ENCODE measurements at regions not wholly inside any gene's neighbourhood (a gene's known extent, or its start where the extent isn't known, plus 50 kb on each side); places are given as distances from the start of the nearest gene placed in this dataset.

GRCh38 chr5:125175348-125176004, 429.0 kb upstream of the ZNF608 start:
- DNase-seq: no peak
- H3K9me2 ChIP-seq (replicated peaks; ENCODE audit: insufficient read depth, low read length): no peaks in the 10 kb centered on the region

GRCh38 chr5:125176005-125176390, 429.6 kb upstream of the ZNF608 start:
- Histone ChIP-seq H3K4me3 (ENCODE audit: low read length) (no peak overlapping the region), H4K20me1 (ENCODE audit: insufficient read depth, low read depth, low read length) (no peaks in the 10 kb centered on the region), H3K27me3 (ENCODE audit: low read length) (no peaks in the 10 kb centered on the region; the same call in 1 of the 2 replicates), H3K36me3 (ENCODE audit: insufficient read depth, low read length) (no peaks in the 10 kb centered on the region), H3K9me3 (ENCODE audit: low read length) (no peaks in the 10 kb centered on the region; the same call in 1 of the 2 replicates), H3K9me2 (replicated peaks; ENCODE audit: insufficient read depth, low read length) (no peaks in the 10 kb centered on the region), H3K27ac (ENCODE audit: low read length) (no peak overlapping the region), H3K4me2 (ENCODE audit: low read depth, low read length, poor library complexity, severe bottlenecking) (no peak overlapping the region), H3K9ac (ENCODE audit: low read length) (no peak overlapping the region), H2AFZ (ENCODE audit: low read length) (no peak overlapping the region), H3K79me2 (ENCODE audit: low read length) (no peaks in the 10 kb centered on the region), H3K4me1 (ENCODE audit: low read length) (no peaks in the 10 kb centered on the region)
- no peak for DNase-seq

More at GRCh38 chr5:125175348-125176004, 429.0 kb upstream of the ZNF608 start:
- no peak overlapping the region for H3K4me3 ChIP-seq (ENCODE audit: low read length)
- no peak overlapping the region for H3K27ac ChIP-seq (ENCODE audit: low read length)
- H3K9me3 ChIP-seq (ENCODE audit: low read length): no peaks in the 10 kb centered on the region; the same call in 1 of the 2 replicates
- H3K27me3 ChIP-seq (ENCODE audit: low read length): no peaks in the 10 kb centered on the region; the same call in 1 of the 2 replicates
- H2AFZ ChIP-seq (ENCODE audit: low read length): no peak overlapping the region
- no peaks in the 10 kb centered on the region for H4K20me1 ChIP-seq (ENCODE audit: insufficient read depth, low read depth, low read length)
- no peak overlapping the region for H3K9ac ChIP-seq (ENCODE audit: low read length)
- no peak overlapping the region for H3K4me2 ChIP-seq (ENCODE audit: low read depth, low read length, poor library complexity, severe bottlenecking)
- no peaks in the 10 kb centered on the region for H3K36me3 ChIP-seq (ENCODE audit: insufficient read depth, low read length)
- H3K79me2 ChIP-seq (ENCODE audit: low read length): no peaks in the 10 kb centered on the region
- H3K4me1 ChIP-seq (ENCODE audit: low read length): no peaks in the 10 kb centered on the region

- DNase-seq: no peak
- Histone ChIP-seq H3K4me3 (ENCODE audit: low read length) (no peak overlapping the region), H3K9me3 (ENCODE audit: low read length) (no peaks in the 10 kb centered on the region; the same call in 1 of the 2 replicates), H3K79me2 (ENCODE audit: low read length) (no peaks in the 10 kb centered on the region), H3K4me1 (ENCODE audit: low read length) (no peaks in the 10 kb centered on the region), H3K27me3 (ENCODE audit: low read length) (no peaks in the 10 kb centered on the region), H2AFZ (ENCODE audit: low read length) (no peak overlapping the region), H3K36me3 (ENCODE audit: insufficient read depth, low read length) (no peaks in the 10 kb centered on the region), H3K27ac (ENCODE audit: low read length) (no peak overlapping the region), H3K9me2 (replicated peaks; ENCODE audit: insufficient read depth, low read length) (no peaks in the 10 kb centered on the region), H3K4me2 (ENCODE audit: low read depth, low read length, poor library complexity, severe bottlenecking) (no peak overlapping the region), H3K9ac (ENCODE audit: low read length) (no peak overlapping the region), H4K20me1 (ENCODE audit: insufficient read depth, low read depth, low read length) (no peaks in the 10 kb centered on the region)
Measured at GRCh38 chr5:125177340-125177739, 430.9 kb upstream of the ZNF608 start.

- H3K79me2 ChIP-seq (ENCODE audit: low read length): no peaks in the 10 kb centered on the region
- no peak overlapping the region for H3K27ac ChIP-seq (ENCODE audit: low read length)
- no peaks in the 10 kb centered on the region for H3K4me1 ChIP-seq (ENCODE audit: low read length)
- H3K9me2 ChIP-seq (replicated peaks; ENCODE audit: insufficient read depth, low read length): no peaks in the 10 kb centered on the region
- no peaks in the 10 kb centered on the region for H3K36me3 ChIP-seq (ENCODE audit: insufficient read depth, low read length)
- no peaks in the 10 kb centered on the region; the same call in 1 of the 2 replicates for H3K9me3 ChIP-seq (ENCODE audit: low read length)
- no peak overlapping the region for H3K9ac ChIP-seq (ENCODE audit: low read length)
- H2AFZ ChIP-seq (ENCODE audit: low read length): no peak overlapping the region
- no peak overlapping the region for H3K4me3 ChIP-seq (ENCODE audit: low read length)
- DNase-seq: no peak
- H3K27me3 ChIP-seq (ENCODE audit: low read length): no peaks in the 10 kb centered on the region
- no peak overlapping the region for H3K4me2 ChIP-seq (ENCODE audit: low read depth, low read length, poor library complexity, severe bottlenecking)
- H4K20me1 ChIP-seq (ENCODE audit: insufficient read depth, low read depth, low read length): no peaks in the 10 kb centered on the region
Measured at GRCh38 chr5:125179612-125180011, 433.2 kb upstream of the ZNF608 start.

- Histone ChIP-seq H3K4me1 (ENCODE audit: low read length) (no peaks in the 10 kb centered on the region), H3K27me3 (ENCODE audit: low read length) (no peaks in the 10 kb centered on the region), H4K20me1 (ENCODE audit: insufficient read depth, low read depth, low read length) (no peaks in the 10 kb centered on the region), H3K27ac (ENCODE audit: low read length) (no peak overlapping the region), H3K4me3 (ENCODE audit: low read length) (no peak overlapping the region), H3K9ac (ENCODE audit: low read length) (no peak overlapping the region), H3K79me2 (ENCODE audit: low read length) (no peaks in the 10 kb centered on the region), H3K9me3 (ENCODE audit: low read length) (no peaks in the 10 kb centered on the region; the same call in 1 of the 2 replicates), H3K4me2 (ENCODE audit: low read depth, low read length, poor library complexity, severe bottlenecking) (no peak overlapping the region), H2AFZ (ENCODE audit: low read length) (no peak overlapping the region), H3K36me3 (ENCODE audit: insufficient read depth, low read length) (no peaks in the 10 kb centered on the region), H3K9me2 (replicated peaks; ENCODE audit: insufficient read depth, low read length) (no peaks in the 10 kb centered on the region)
- DNase-seq: no peak
Measured at GRCh38 chr5:125180231-125180829, 433.9 kb upstream of the ZNF608 start.

- no peak overlapping the region for H3K4me3 ChIP-seq (ENCODE audit: low read length)
- H3K27me3 ChIP-seq (ENCODE audit: low read length): no peaks in the 10 kb centered on the region
- no peaks in the 10 kb centered on the region for H3K79me2 ChIP-seq (ENCODE audit: low read length)
- no peaks in the 10 kb centered on the region for H3K9me2 ChIP-seq (replicated peaks; ENCODE audit: insufficient read depth, low read length)
- no peak overlapping the region for H3K9ac ChIP-seq (ENCODE audit: low read length)
- H3K27ac ChIP-seq (ENCODE audit: low read length): no peak overlapping the region
- DNase-seq: no peak
- H3K9me3 ChIP-seq (ENCODE audit: low read length): no peaks in the 10 kb centered on the region; the same call in 1 of the 2 replicates
- H4K20me1 ChIP-seq (ENCODE audit: insufficient read depth, low read depth, low read length): no peaks in the 10 kb centered on the region
- no peaks in the 10 kb centered on the region for H3K4me1 ChIP-seq (ENCODE audit: low read length)
- no peak overlapping the region for H2AFZ ChIP-seq (ENCODE audit: low read length)
- H3K4me2 ChIP-seq (ENCODE audit: low read depth, low read length, poor library complexity, severe bottlenecking): no peak overlapping the region
- H3K36me3 ChIP-seq (ENCODE audit: insufficient read depth, low read length): no peaks in the 10 kb centered on the region
Measured at GRCh38 chr5:125181159-125181558, 434.7 kb upstream of the ZNF608 start.

GRCh38 chr5:125181955-125182354, 435.5 kb upstream of the ZNF608 start:
- Histone ChIP-seq H3K4me2 (ENCODE audit: low read depth, low read length, poor library complexity, severe bottlenecking) (no peak overlapping the region), H2AFZ (ENCODE audit: low read length) (no peak overlapping the region), H3K9me3 (ENCODE audit: low read length) (no peaks in the 10 kb centered on the region; the same call in 1 of the 2 replicates), H3K79me2 (ENCODE audit: low read length) (no peaks in the 10 kb centered on the region), H3K9ac (ENCODE audit: low read length) (no peak overlapping the region), H4K20me1 (ENCODE audit: insufficient read depth, low read depth, low read length) (no peaks in the 10 kb centered on the region), H3K36me3 (ENCODE audit: insufficient read depth, low read length) (no peaks in the 10 kb centered on the region), H3K27me3 (ENCODE audit: low read length) (no peaks in the 10 kb centered on the region), H3K4me1 (ENCODE audit: low read length) (no peaks in the 10 kb centered on the region), H3K27ac (ENCODE audit: low read length) (no peak overlapping the region), H3K9me2 (replicated peaks; ENCODE audit: insufficient read depth, low read length) (no peaks in the 10 kb centered on the region), H3K4me3 (ENCODE audit: low read length) (no peak overlapping the region)
- DNase-seq: no peak

GRCh38 chr5:125185740-125186139, 439.3 kb upstream of the ZNF608 start:
- Histone ChIP-seq H3K27me3 (ENCODE audit: low read length) (no peaks in the 10 kb centered on the region), H3K9me2 (replicated peaks; ENCODE audit: insufficient read depth, low read length) (no peaks in the 10 kb centered on the region), H3K79me2 (ENCODE audit: low read length) (no peaks in the 10 kb centered on the region), H3K4me3 (ENCODE audit: low read length) (no peak overlapping the region), H3K36me3 (ENCODE audit: insufficient read depth, low read length) (no peaks in the 10 kb centered on the region), H3K4me1 (ENCODE audit: low read length) (no peaks in the 10 kb centered on the region), H4K20me1 (ENCODE audit: insufficient read depth, low read depth, low read length) (no peaks in the 10 kb centered on the region), H3K27ac (ENCODE audit: low read length) (no peak overlapping the region), H3K4me2 (ENCODE audit: low read depth, low read length, poor library complexity, severe bottlenecking) (no peak overlapping the region), H3K9ac (ENCODE audit: low read length) (no peak overlapping the region), H3K9me3 (ENCODE audit: low read length) (no peaks in the 10 kb centered on the region), H2AFZ (ENCODE audit: low read length) (no peak overlapping the region)
- DNase-seq: no peak

Measured in Karpas-422 (cell line).